ENCODE measurements at regions not wholly inside any gene's neighbourhood (a gene's known extent, or its start where the extent isn't known, plus 50 kb on each side); places are given as distances from the start of the nearest gene placed in this dataset.
"Not testable (repeated sequence)": the region's sequence is repeated elsewhere in the genome, so short reads cannot be mapped to it uniquely, and the experiment has no call there.

GRCh38 chr2:65943099-65943786, 491.7 kb upstream of the MEIS1 start:
- no peak for DNase-seq

DNA sequence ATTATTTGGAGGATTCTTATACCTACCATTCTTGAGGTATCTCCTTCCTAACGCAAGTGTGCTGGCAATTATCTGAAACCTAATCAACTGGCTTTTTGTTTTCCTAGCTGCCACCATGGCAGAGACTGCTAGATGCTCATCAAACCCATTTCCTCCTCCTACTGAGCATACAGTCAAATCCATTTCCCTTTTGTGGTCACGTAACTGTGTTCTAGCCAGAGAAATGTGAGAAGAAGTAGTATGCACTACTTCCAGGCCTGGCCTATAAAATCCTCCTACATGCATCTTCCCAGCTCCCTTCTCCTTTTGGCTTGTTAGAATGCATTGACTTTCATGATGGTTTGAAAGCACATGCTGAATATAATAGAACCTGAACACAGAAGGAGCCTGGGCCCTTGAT, 494.1 kb upstream of the MEIS1 start:
- no peak for DNase-seq

DNA sequence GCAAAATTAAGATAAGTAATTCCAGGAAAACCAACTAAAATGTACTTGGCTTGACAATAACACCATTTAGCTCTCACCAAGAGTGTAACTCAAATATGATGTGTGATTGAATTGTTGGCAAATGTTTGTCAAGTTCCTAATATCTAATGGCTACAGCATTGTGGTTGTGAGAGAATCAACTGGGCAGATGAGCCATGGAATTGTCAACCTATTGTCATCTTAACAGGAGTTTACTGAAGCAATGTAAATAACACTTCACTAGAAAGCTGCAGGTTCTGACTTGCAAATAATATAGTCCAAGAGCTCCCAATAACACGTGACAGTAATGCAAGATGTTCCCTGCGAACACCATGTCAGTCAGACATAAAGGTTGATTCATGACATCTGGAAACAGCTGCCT, 495.2 kb upstream of the MEIS1 start:
- DNase-seq = no peak

GRCh38 chr2:65937379-65938160, 497.4 kb upstream of the MEIS1 start:
- peak; percentile 23 for DNase-seq

GRCh38 chr2:65934992-65935629, 499.8 kb upstream of the MEIS1 start:
- no peak for DNase-seq

DNA sequence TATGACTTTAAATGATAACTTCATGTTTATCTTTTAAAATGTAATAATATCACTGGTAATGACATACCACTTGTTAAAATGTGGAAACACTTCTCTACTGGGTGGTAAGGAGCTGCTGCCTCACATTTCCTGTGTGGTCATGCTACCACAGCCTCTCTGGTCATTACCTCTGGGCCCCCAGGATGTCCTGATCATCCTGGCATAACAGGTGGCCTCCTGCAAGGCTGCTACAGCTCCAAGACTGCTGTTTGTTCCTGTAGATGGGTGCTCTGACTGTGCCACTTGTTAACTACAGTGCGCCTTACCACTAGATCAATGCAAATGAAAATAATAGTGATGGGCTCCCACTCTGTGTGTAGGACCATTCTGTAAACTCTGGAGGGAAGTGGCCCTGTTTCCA, 500.2 kb upstream of the SPRED2 start:
- DNase-seq = no peak

DNA sequence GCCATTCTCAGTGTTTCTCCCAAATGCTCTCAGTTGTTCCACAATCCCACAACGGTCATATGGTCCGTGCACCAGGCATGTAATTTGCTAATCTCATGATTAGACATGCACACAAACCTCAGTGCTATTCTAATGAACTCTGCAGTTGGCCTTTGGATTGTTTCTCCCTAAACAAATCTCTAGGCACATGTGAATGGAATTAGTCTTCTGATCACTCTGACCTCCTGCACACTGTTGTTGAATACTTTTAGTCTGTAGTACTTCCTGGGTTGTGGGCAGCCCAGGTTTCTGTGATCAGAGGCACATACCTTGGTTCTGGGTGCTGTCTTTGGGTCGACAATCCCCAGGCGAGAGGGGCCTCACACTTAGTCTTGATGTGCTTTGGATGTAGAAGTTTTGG, 498.7 kb upstream of the SPRED2 start:
- DNase-seq = no peak

- DNase-seq = no peak
Observed at GRCh38 chr2:65930259-65930658, 497.9 kb upstream of the SPRED2 start.

DNA sequence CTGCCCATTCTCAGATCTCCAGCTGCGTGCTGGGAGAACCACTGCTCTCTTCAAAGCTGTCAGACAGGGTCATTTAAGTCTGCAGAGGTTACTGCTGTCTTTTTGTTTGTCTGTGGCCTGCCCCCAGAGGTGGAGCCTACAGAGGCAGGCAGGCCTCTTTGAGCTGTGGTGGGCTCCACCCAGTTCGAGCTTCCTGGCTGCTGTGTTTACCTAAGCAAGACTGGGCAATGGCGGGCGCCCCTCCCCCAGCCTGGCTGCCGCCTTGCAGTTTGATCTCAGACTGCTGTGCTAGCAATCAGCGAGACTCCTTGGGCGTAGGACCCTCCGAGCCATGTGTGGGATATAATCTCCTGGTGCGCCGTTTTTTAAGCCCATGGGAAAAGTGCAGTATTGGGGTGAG, 497.3 kb upstream of the SPRED2 start:
- not testable (repeated sequence) for DNase-seq

DNA sequence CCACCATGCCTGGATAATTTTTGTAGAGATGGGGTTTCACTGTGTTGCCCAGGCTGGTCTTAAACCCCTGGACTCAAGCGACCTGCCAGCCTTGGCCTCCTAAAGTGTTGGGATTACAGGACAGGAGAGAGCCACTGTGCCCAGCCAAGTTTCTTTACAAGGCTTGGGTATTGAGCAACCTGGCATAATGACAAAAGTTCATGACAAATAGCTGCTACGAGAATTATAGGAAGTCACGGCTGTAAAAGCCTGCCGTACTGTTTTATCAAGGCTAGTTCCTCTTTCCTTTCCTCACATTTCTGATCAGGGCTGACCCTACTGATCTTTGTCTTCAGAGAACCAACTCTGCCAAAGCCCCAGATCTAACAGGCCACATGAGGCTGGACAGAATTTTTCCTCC, 490.4 kb upstream of the SPRED2 start:
- no peak for DNase-seq

DNA sequence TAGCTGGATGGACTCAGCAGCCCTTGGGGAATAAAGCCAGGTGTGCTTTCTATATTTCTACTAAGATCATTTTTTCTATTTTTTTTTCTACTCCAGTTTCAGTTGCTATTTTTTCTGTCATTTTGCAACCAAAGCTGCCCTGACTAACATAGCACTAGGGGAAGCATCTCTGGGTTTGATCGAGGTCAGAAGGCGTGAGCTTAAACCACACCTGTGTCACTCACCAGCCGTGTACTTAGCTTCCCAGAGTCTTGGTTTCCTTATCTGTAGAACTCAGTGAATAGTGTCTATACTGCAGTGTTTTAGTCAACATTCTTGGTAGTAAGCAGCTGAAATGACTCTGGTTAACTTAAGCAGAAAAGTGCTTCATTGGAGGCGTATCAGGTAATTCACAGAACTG, 489.6 kb upstream of the SPRED2 start:
- DNase-seq = no peak

DNA sequence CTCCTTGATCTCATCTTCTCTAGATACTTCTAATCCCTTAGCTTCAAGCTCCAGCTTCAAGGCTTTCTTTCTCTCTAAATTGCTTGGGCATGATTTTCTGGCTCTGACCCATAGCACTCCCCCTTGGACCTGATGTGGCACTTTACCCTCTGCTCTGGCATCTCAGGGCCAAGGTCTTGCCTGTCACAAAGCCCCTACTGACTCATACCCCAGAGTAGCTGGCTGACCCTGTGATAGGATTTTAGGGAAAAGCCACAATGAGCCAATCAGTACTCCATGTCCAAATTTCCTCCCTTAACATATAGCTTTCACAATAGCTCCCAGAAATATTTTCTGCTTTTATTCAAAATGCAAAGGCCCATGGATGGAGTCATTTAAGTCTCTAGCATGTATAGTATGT, 488.7 kb upstream of the SPRED2 start:
- no peak for DNase-seq

DNA sequence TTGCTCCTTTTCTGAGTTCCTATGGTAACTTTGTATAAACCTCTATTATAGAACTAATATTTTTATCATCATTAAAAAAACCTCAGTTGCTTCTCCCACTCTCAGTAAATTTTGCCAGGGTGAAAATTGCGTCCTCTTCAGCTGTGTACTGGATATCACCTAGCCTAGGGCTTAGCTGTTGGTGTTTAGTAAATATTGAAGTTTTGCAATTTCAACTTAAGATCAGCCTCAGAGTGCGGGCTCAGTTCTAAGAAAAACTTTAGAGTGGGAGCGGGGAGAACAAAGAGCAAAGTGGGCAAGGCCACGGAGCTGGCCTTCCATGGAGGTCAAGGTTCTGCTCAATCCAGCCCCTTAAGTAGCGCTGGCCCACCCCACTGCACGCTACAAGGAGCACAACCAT, 488.3 kb upstream of the SPRED2 start:
- no peak for DNase-seq

DNA sequence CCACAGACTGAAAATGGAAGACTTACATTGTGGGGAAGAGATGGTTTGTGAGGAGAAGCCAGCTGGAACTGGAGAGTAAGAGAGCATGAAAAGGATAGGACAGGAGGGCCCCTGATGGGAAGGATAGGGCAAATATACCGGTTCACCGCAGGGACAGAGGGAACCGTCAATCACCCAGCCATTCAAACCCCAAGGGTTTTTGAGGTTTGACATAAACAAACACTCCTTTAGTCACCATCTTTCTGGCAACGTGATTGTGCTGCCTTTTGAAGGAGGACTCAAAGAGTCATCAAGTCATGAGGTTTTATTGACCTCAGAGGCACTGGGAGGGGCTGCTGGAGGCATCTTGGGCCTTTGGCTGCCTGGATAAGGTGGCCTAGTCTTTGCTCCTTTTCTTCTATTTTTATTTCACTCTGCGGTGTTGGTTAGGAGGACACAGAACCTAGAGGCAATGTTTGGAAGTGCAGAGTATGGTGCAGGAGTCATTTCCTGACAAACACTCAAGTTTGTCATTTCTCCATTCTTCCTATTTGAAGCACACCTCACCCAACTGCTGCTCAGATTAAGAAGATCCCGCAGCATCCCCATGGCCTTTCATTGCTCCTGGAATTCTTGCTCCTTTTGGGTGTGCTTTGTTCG, 487.3 kb upstream of the SPRED2 start:
- DNase-seq = no peak

- no peak for DNase-seq
Observed at GRCh38 chr2:65918760-65919187, 486.4 kb upstream of the SPRED2 start.

DNA sequence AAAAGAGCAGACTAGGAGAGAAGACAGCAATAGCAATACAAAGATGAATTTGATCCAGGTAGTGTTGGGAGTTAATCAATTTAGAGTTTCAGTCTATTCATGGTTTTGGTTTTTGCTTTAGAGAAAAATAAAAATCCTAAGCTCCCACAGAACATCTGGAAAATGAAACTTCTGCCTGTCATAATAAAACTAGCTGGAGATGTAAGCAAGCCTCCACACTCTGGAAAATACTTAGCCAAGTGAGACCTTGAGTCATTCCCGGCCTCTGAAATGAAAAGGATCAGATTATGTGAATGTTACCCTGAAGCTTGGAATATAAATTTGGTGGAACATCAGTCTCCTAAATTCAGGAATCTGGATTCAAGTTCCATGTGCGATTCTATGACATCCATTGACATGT, 485.6 kb upstream of the SPRED2 start:
- DNase-seq = no peak

DNA sequence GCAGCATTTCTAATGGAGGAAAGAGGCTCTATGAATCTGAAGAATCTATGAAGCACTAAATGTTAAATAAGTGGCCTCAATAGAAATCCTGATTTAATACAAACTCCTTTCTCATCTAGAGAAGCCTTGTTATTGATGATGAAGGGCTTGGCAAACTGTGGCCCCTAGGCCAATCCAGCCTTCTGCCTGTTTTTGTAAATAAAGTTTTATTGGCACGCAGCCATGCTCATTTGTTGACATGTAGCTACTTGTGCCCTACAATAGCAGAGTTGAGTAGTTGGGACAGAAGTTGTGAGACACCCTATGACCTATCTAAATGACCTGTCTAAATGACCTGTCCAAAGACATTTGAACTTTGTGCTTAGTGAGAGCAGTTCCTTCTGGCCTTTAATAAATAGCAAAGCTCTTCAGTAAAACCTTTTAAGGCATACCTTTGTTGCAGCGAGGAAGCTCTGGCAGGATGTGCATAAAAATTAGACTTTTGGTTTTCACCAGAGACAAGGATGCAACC, 484.4 kb upstream of the SPRED2 start:
- DNase-seq = no peak

- no peak for DNase-seq
Observed at GRCh38 chr2:65916177-65916576, 483.8 kb upstream of the SPRED2 start.

DNA sequence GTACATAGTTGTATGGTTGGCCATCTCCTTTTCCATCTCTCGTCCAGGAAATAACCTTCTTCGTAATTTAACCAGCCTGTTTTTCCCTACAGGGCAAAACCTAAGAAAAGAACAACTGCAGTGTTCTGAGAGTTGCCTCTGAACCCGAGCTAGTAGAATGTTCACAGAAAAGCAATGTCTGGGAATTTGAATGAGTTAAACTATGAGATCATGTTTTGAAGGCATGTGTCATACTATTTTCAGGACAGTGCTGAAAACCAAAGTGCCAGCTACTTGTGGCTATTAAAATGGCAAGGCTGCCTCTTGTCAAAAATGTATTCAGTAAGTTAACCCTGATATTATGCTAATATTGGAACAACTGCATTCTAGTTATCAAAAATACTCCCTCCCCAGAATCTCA, 482.9 kb upstream of the SPRED2 start:
- DNase-seq = no peak

GRCh38 chr2:65914244-65914786, 481.9 kb upstream of the SPRED2 start:
- DNase-seq = no peak

DNA sequence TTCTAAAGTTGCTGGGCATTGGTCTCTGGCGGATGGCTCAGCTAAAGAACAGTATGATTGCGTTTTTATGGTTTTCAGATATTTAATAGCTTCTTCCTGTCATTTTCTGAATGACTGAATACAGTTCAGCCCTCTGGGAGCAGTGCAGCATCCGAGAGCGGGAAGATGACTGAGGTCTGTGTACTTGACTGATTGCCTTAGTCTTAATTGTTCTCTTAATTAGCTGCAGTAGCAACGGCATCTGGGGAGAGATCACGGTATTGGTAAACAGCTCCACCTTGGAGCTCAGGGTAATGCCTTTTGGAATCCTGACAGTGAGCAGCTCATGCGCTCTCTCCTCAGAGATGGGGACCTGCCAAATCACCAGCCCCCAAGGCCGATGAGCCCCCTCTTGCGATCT, 481.4 kb upstream of the SPRED2 start:
- no peak for DNase-seq

GRCh38 chr2:65901756-65902155, 469.4 kb upstream of the SPRED2 start:
- DNase-seq = no peak

DNA sequence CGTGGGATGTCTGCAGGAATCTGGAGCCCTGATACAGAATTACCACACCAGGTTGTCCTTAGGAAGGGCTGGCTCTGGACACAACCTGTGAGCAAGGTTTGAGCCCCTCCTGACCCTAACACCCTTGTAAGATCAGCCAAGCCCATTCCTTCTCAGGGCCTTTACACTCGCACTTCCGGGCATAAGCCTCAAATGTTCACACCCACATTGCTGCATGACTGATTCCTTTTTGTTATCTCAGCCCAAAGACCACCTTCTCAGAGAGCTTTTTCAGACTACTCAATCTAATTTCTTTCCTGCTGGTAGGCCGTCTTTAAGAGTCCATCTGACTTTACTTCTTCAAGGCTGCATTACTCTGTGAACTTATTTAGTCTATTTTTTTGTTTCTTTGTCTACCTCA, 464.0 kb upstream of the SPRED2 start:
- DNase-seq = no peak
